CD14-positive monocyte (primary cell): ENCODE measurements at regions not wholly inside any gene's neighbourhood (a gene's known extent, or its start where the extent isn't known, plus 50 kb on each side); places are given as distances from the start of the nearest gene placed in this dataset.

ENCODE experiments used
- DNase-seq, 3 donors: peaks; one replicate each; pipeline ENCODE4 v3.0.0-alpha.2; 2011 to 2022
- H2AFZ ChIP-seq: 2 replicates; pipeline ENCODE4 v1.6.0; 2012; ENCODE audit warnings: mild to moderate bottlenecking, low read depth, low read length, inconsistent platforms; ENCODE audit not compliant: insufficient read depth, poor library complexity, severe bottlenecking
- H3K27ac ChIP-seq, 2 donors: 1 replicate in 1 of 2; 2 replicates in 1 of 2; pipeline ENCODE4 v1.5.1; 2012 to 2013; ENCODE audit warnings: low read length in 2 of 2, control low read depth in 1 of 2, inconsistent platforms in 1 of 2, low read depth in 1 of 2, mild to moderate bottlenecking in 1 of 2
- H3K27me3 ChIP-seq, 2 donors: one replicate each; pipeline versions ENCODE4 v1.6.0 to v1.6.1; 2011 to 2013; ENCODE audit warnings: low read length in 2 of 2; ENCODE audit not compliant: control insufficient read depth in 2 of 2, insufficient read depth in 2 of 2
- H3K36me3 ChIP-seq, 2 donors: replicated peaks in 1 of 2; 1 replicate in 1 of 2; 2 replicates in 1 of 2; pipeline versions ENCODE4 v1.5.1 to v1.6.1; 2012 to 2013; ENCODE audit warnings: low read length in 2 of 2, control low read depth in 1 of 2, inconsistent platforms in 1 of 2, mild to moderate bottlenecking in 1 of 2; ENCODE audit not compliant: insufficient read depth in 2 of 2, control insufficient read depth in 1 of 2
- H3K4me1 ChIP-seq, 2 donors: 1 replicate in 1 of 2; 2 replicates in 1 of 2; pipeline versions ENCODE4 v1.5.1 to v1.6.1; 2012 to 2013; ENCODE audit warnings: low read length in 2 of 2, control low read depth in 1 of 2, inconsistent platforms in 1 of 2, mild to moderate bottlenecking in 1 of 2, moderate library complexity in 1 of 2; ENCODE audit not compliant: insufficient read depth in 2 of 2, control insufficient read depth in 1 of 2
- H3K4me2 ChIP-seq: replicated peaks from 2 replicates; pipeline ENCODE3; 2012; ENCODE audit warnings: low read length, moderate library complexity, mild to moderate bottlenecking; ENCODE audit not compliant: poor library complexity, severe bottlenecking; ENCODE audit errors: extremely low read depth
- H3K4me3 ChIP-seq, 3 experiments: fragments of 200-600 bp in 1 of 3; sonication (generic) in 1 of 3; replicated peaks in 1 of 3; 1 replicate in 2 of 3; 2 replicates in 1 of 3; pipeline ENCODE4 v1.5.1; 2011 to 2013; ENCODE audit warnings: low read length in 3 of 3, mild to moderate bottlenecking in 3 of 3, control low read depth in 2 of 3, low read depth in 2 of 3, inconsistent platforms in 1 of 3, moderate library complexity in 1 of 3
- H3K79me2 ChIP-seq: 2 replicates; pipeline ENCODE4 v1.6.0; 2012; ENCODE audit warnings: mild to moderate bottlenecking, control low read depth, inconsistent platforms, low read length, moderate library complexity; ENCODE audit not compliant: insufficient read depth
- H3K9ac ChIP-seq: 2 replicates; pipeline ENCODE4 v1.6.0; 2017; ENCODE audit warnings: low read length, mild to moderate bottlenecking; ENCODE audit not compliant: insufficient read depth, poor library complexity, severe bottlenecking
- H3K9me3 ChIP-seq, 2 donors: replicated peaks in 1 of 2; 1 replicate in 1 of 2; 2 replicates in 1 of 2; pipeline versions ENCODE4 v1.5.1 to v1.6.1; 2012 to 2013; ENCODE audit warnings: low read length in 2 of 2, control low read depth in 1 of 2; ENCODE audit not compliant: control insufficient read depth in 1 of 2, insufficient read depth in 1 of 2
- H4K20me1 ChIP-seq: 2 replicates; pipeline ENCODE4 v1.6.0; 2012; ENCODE audit warnings: mild to moderate bottlenecking, low read length, control low read depth, moderate library complexity; ENCODE audit not compliant: insufficient read depth
- H3K27ac Mint-ChIP-seq, 7 donors: one replicate each; pipeline ENCODE4 v1.8.0; 2020; ENCODE audit warnings: mild to moderate bottlenecking in 7 of 7, mixed read lengths in 7 of 7, moderate library complexity in 6 of 7, inconsistent platforms in 2 of 7
- H3K27me3 Mint-ChIP-seq, 3 donors: one replicate each; pipeline ENCODE4 v1.8.0; 2021 to 2022; ENCODE audit warnings: low read depth in 3 of 3, mild to moderate bottlenecking in 3 of 3, mixed read lengths in 3 of 3, moderate library complexity in 3 of 3, inconsistent platforms in 1 of 3
- H3K36me3 Mint-ChIP-seq, 2 donors: one replicate each; pipeline ENCODE4 v1.8.0; 2020; ENCODE audit warnings: mixed read lengths in 2 of 2, inconsistent platforms in 1 of 2, mild to moderate bottlenecking in 1 of 2
- H3K4me1 Mint-ChIP-seq: one replicate; pipeline ENCODE4 v1.8.0; 2020; ENCODE audit warnings: mild to moderate bottlenecking, mixed read lengths
- H3K4me3 Mint-ChIP-seq, 2 donors: one replicate each; pipeline ENCODE4 v1.8.0; 2020; ENCODE audit warnings: mild to moderate bottlenecking in 2 of 2, mixed read lengths in 2 of 2, moderate library complexity in 1 of 2
- H3K9me3 Mint-ChIP-seq, 7 donors: one replicate each; pipeline ENCODE4 v1.8.0; 2020 to 2022; ENCODE audit warnings: mixed read lengths in 7 of 7, mild to moderate bottlenecking in 6 of 7, moderate library complexity in 6 of 7, inconsistent platforms in 2 of 7
- CTCF ChIP-seq: fragments of 200-600 bp; IDR thresholded peaks from one replicate; pipeline ENCODE4 v1.8.0; 2022; ENCODE audit warnings: antibody characterized with exemption, mild to moderate bottlenecking
- WGBS: methylation state at CpG from one replicate; pipeline ENCODE4 v1.1.5; 2013; ENCODE audit warnings: missing lambda C conversion rate; ENCODE audit not compliant: insufficient coverage; 5-methylcytosine and 5-hydroxymethylcytosine counted together
- intact Hi-C, 2 donors: fragments of 100-400 bp; cut with micrococcal nuclease; formaldehyde crosslinking; loops; one replicate each; pipeline versions ENCODE4 v1.15.0 to v1.15.1; 2023

DNA sequence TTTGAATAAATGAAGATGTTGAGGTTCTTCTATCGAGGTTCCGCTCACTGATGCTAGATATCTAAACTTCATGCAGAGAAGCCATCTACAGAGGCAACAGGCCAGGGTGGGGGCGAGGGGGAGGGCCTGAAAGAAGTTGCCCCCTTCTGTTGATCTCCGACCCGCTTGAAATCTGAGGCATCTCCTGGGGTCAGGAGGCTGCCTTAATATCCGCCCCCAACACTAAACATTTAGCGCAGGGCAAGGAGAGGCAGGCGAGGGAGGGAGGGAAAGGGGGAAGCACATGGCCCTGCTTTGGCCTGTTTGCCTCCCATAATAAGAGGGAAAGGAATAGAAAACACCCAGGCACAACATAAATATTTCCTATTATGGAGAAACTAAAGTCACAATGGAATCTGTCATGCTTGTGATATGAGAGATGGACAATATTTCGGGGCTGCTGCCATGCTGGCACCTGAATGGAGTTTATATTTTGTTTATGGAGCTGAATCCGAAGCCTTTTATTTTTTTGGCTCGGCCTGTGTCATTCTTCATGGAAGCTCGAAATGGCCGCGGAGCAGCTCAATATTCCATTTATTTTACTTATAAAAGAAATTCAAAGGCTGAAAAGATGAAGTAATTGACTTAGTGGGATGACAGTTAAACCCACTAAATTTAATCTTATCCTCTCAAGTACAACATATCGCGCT, 221.1 kb downstream of the INSIG2 start:
- Histone ChIP-seq H3K4me1 (peaks cover 0 to 2% of the 10 kb centered on the region in 2 donors), H3K36me3 (no peaks in the 10 kb centered on the region), H2AFZ (peak overlapping the region; percentile 70), H3K9ac (no peak overlapping the region), H3K27ac (no peak overlapping the region), H3K9me3 (no peaks in the 10 kb centered on the region), H3K79me2 (no peaks in the 10 kb centered on the region), H3K4me2 (peak overlapping the region; percentile 74), H4K20me1 (no peaks in the 10 kb centered on the region), H3K4me3 (peak overlapping the region in 2 of 3 experiments; percentile 10 to 71), H3K27me3 (peaks cover 55 to 76% of the 10 kb centered on the region in 2 donors)
- no peaks in the 10 kb centered on the region for H3K36me3 Mint-ChIP-seq
- no peak for TF ChIP-seq CTCF
- no peak for DNase-seq
- peak overlapping the region; percentile 70 to 88 for H3K4me3 Mint-ChIP-seq
- intact Hi-C loops = no loop called here
- H3K27me3 Mint-ChIP-seq = peaks cover 62 to 73% (median 63%) of the 10 kb centered on the region in 3 donors
- WGBS = no CpG with 5 or more reads among the region's 16 CpGs
- peaks cover 0 to 19% (median 0%) of the 10 kb centered on the region in 7 donors for H3K9me3 Mint-ChIP-seq
- H3K27ac Mint-ChIP-seq = no peak overlapping the region
- peaks cover 10% of the 10 kb centered on the region for H3K4me1 Mint-ChIP-seq

DNA sequence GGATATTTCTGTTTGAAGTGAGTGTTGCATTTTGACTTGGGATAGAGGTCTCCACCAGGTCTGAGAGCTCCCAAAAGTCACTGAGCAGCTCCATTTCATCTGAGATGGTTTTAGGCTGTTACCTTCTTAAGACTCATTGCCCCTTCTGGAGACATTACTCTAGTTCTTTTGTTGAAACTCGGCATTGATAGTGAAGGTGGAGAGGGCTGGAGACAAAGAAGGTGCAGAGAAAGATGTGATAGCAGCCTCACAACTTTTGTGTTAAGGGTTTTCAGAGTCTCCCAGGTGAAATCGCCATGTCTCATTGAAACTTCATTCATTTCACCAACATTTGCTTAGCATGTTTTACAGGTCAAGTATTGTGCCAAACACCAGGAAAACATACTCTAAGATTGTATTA, 219.6 kb downstream of the INSIG2 start:
- no peaks in the 10 kb centered on the region for H3K36me3 Mint-ChIP-seq

More for the DNA sequence above, 219.6 kb downstream of the INSIG2 start:
- Histone ChIP-seq H4K20me1 (no peaks in the 10 kb centered on the region), H3K4me2 (no peak overlapping the region), H3K36me3 (no peaks in the 10 kb centered on the region), H2AFZ (no peak overlapping the region), H3K27ac (no peak overlapping the region), H3K9me3 (no peaks in the 10 kb centered on the region), H3K4me3 (no peak overlapping the region), H3K79me2 (no peaks in the 10 kb centered on the region), H3K9ac (no peak overlapping the region), H3K27me3 (peaks cover 52 to 61% of the 10 kb centered on the region in 2 donors), H3K4me1 (peaks cover 0 to 2% of the 10 kb centered on the region in 2 donors)
- Mint-ChIP-seq H3K9me3 (peaks cover 0 to 19% (median 0%) of the 10 kb centered on the region in 7 donors), H3K27ac (no peak overlapping the region), H3K4me1 (peaks cover 10% of the 10 kb centered on the region), H3K27me3 (peaks cover 54 to 61% (median 55%) of the 10 kb centered on the region in 3 donors), H3K4me3 (no peak overlapping the region)
- DNase-seq = no peak
- TF ChIP-seq CTCF = no peak
- no CpG with 5 or more reads among the region's 2 CpGs for WGBS
- intact Hi-C loops = no loop called here
